Lower leg skin (tissue), 3 donors: ENCODE measurements at regions not wholly inside any gene's neighbourhood (a gene's known extent, or its start where the extent isn't known, plus 50 kb on each side); places are given as distances from the start of the nearest gene placed in this dataset.

ENCODE experiments used
- CTCF ChIP-seq, 3 donors: fragments of 450-650 bp; IDR thresholded peaks; one replicate each; pipeline ENCODE4 v1.5.1; 2016; ENCODE audit warnings: antibody characterized with exemption in 3 of 3, mild to moderate bottlenecking in 3 of 3, moderate library complexity in 2 of 3
- POLR2A ChIP-seq, 2 donors: fragments of 450-650 bp; IDR thresholded peaks; one replicate each; pipeline ENCODE4 v1.6.1; 2016 to 2017; ENCODE audit warnings: antibody characterized with exemption in 2 of 2, mild to moderate bottlenecking in 1 of 2, moderate library complexity in 1 of 2

- TF ChIP-seq POLR2A (IDR thresholded peaks at IDR 0.05) = no peak
- no peak for TF ChIP-seq CTCF (IDR thresholded peaks at IDR 0.05)
Measured at GRCh38 chr11:21912285-21912684, 280.6 kb upstream of the ANO5 start.
